NCI-H1417 treated with DMSO at 0.1 percent for 48 hours (cell line): ENCODE measurements at regions not wholly inside any gene's neighbourhood (a gene's known extent, or its start where the extent isn't known, plus 50 kb on each side); places are given as distances from the start of the nearest gene placed in this dataset.
"Not testable (repeated sequence)": the region's sequence is repeated elsewhere in the genome, so short reads cannot be mapped to it uniquely, and the experiment has no call there.

ENCODE experiments used
- DNase-seq: peaks from one replicate; lab custom pipeline; 2025; lab: John Stamatoyannopoulos, UW

DNA sequence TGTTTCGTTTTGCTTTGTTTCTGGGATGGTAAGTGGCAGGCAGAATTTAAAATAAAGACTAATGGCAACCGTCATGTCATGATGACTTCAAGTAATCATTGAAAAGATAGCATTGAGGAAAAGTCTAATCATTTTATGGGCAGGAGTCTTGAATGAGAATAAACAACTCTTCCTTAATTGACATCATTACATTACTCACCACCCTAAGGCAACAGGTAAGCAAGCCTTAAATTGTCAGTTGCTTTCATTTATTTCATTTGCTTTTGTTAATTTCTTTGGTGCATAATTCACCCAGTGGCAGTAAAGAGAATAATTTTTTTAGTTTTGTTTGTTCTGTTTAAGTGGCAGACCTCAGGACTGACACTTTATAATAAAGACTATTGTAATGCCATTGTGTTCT is 669.0 kb downstream of the RWDD3 start:
- peak; percentile 9 for DNase-seq

DNA sequence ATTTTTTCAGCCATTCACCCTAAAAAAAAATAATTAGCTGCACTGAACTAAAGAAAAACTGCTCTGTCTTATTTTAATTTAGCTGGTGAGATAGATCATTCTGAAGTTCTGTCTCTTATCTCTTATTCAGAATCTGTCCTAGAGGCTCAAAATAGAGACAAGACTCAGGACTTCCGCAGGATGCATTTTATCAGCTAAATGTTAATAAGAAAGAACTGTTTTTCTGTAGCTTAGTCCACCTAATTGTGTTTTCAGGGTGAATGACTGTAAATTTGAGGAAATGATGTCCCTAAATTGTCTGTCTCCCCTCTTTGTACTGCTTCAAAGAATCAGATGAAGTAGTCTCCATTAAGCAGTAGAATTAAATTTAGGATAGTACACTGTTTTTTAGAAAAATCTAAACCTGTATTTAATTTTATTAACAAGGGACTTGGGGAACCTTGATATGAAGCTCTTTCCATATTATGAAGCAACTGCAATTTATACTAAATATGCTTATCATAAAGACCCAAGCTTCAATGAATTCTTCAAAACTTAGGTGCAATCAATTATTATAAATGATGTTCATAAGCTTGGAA is 671.9 kb downstream of the RWDD3 start:
- DNase-seq, result no peak

DNA sequence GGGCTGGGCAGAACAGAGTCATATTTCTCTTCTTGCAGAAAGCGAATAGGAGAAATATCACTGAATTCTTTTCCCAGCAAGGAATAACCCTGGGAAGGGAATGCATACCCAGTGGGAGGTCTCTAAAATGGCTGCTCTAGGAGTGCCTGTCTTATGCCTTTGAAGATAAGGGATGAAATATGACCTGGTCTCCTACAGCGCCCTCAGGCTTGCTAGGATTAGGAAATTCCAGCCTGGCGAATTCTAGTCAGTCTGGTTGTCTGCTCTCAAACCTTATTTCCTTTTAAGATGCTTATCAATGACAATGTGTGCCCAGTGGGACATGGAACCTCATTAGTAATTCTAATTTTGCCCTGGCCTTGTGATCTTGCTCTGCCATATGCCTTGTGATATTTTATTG is 677.7 kb downstream of the RWDD3 start:
- not testable (repeated sequence) for DNase-seq

DNA sequence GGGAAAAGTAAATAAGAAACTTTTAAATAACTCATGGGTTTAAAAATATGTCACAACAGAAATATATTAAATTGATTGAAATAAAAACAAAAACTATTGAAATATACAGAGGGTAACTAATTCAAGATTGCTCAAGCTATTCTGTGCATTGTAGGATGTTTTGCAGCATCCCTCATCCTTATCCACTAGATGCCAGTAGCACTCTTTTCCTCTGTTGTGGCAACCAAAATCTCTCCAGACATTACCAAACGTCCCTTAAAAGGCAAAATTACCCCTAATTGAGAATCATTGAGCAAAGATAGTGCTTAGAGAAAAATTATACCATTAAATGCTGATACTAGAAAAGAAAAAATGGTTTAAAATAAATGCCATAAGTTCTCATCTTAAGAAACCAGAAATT is 682.6 kb downstream of the RWDD3 start:
- peak; percentile 26 for DNase-seq

DNA sequence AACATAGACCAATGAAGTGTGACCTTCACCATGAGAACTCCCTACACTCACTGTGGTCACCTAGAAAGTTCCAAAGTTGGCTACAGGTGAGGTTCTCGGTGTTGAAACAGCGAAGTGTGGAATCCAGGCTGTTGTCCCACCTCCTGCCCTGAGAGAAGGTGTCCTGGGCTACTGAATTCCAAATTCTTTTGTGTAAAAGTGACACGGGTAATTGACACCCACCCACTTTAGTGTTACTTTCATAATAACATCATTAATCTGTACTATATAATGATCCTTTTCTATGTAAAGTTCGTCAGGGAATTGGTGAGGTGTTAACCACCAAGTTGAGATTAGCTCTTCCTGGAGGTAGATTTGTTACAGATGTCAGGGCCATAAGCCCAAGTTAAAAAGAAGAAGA is 690.7 kb downstream of the RWDD3 start:
- DNase-seq, result no peak

DNA sequence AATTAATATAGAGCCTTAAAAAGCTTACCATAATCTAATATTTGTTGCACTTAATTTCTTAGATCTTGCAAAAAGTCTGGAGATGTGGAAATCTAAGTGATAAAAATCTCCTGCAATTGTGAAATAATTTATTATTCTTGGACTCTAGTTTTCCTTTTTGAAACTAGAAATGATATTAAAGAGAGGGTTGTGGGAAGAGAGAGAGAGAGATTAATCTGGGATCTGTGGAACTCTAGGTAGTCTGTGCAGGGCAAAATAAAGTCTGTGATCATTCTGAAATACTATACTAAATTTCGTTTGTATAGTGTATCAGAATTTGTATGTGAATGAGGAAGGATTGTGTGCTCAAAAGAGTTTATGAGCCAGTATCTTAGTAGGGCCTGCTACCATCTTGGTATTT is 692.3 kb downstream of the RWDD3 start:
- no peak for DNase-seq

DNA sequence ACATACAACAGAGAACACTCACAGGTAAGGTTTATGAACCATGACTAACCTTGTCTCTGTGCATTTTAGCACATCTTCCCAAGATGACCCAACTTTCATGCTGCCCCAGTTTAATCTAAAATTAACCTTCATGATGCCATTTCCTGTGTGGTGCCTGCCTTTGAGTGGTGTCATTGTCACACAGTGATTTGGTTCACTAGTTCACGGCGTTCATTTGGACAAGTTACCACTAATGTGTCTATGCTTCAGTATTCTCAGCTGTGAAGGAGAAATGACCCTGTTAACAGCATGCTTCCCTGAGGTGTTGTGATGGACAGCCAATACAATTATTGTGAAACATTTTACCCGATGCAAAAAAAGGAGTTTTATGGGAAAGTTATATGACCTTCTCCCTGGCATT is 693.1 kb downstream of the RWDD3 start:
- DNase-seq, result no peak

DNA sequence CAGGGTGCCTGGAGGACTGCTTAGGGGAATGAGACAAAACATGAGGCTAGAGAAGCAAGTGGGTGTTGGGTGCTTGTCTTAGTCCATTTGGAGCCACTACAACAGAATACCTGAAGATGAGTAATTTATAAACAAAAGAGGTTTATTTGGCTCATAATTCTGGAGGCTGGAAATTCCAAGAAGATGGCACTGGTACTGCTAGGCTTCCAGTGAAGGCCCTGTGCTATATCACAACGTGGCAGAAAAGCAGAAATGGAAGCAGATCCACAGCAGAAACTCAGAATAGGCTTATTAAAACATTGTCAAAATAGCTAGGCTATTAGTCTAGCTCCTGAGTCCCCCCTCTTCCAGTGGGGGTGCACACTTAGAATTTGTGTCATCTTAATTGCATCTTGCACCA is 701.7 kb downstream of the RWDD3 start:
- DNase-seq, result no peak

DNA sequence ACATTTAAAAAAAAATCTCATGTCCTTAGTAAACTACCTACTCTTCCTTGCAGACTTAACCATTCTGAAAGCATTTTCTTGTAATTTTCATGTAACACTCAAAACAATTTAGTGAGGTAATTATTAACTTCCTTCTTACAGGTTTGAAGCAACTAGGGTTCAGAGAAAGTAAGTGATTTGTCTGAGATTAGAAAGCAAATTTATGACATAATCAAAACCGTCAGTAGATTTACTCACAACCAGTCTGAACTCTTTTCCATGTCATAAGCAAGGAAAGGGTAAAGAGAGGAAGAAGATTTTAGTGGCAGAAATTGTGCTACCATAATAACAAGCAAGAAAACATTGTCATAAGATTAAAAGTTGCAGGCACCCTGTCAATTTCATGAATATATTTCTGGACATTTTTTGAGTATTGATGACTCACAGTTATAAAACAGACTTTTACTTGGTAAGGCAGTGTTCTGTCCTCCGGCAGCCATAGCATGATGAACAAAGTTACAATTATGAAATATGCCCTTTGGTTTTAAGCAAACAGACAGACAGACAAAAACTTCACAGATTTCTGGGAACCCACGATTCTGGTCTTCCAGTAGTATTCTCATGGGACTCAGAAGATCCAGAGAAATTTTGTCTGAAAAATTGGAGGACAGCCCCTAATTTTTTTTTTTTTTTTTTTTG is 707.2 kb downstream of the RWDD3 start:
- DNase-seq, result no peak

DNA sequence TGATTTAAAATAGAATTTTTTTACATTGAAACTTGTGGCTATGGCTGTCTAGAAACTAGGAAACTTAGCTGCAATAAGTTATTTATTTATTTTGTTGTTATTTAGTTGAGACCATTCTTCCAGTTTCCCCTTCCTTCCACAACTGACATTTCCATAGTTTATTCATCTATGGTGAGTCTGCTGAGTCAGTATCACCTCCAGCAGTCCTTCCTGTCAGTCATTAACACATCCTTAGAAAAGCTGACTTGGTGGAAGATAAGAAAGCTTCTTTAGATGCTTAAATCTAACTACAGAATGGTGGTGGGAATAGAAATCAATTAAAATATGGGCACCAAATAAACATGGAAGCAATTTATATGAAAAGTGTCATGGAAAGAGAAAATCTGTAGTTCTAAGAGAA is 714.0 kb downstream of the RWDD3 start:
- DNase-seq, result no peak

DNA sequence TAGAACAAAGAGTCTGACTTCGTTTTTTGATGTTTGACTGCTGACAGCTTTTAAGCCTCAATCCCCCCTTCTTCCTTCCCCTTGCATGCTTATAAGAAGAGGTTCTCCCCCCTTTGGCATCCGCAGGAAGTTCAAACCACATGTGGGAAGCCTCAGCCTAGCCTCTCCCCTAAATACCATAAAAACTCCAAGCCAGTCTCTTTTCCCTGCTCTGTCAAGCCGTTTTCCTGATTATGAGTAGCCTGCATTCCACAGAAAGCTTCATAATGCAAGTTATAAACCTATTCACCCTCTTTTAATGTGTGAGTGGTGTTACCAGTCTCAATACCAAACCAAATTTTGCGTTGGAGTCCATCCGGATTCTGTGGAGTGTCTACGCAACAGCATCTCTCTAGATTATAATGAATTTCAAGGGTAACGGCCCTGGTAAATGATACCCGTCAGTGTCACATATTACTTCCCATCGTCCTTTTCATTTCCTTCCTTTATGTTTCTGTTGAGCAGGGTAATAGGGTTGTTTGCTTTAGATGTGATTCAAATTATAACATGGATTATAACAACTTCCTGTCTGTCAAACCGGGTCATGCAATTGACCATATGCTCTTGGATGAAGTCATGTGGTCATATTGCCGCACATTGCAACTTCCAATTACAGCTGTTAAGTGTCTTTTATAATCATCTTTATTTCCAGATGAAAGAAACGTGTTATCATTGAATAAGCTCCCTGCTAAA is 717.5 kb downstream of the RWDD3 start:
- DNase-seq, result no peak

DNA sequence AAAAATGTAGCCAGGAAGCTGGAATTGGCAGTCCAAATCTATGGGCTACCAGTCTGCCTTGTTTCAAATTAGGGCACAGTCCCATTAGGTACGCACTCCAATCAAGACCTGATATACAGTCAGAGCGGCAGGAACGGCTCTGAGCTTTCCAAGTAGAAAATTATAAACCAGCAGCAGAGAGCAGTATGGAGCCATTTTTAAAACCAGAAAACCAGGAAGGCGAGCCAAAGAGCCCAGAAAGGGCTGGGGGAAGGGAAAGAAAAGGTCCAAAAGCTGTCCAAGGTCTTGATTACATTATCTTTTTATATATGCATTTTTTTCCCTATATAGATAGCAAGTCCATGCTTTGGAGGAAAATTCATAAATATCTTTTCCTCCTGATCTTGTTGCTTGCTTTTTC is 719.0 kb downstream of the RWDD3 start:
- DNase-seq, result peak; percentile 23

DNA sequence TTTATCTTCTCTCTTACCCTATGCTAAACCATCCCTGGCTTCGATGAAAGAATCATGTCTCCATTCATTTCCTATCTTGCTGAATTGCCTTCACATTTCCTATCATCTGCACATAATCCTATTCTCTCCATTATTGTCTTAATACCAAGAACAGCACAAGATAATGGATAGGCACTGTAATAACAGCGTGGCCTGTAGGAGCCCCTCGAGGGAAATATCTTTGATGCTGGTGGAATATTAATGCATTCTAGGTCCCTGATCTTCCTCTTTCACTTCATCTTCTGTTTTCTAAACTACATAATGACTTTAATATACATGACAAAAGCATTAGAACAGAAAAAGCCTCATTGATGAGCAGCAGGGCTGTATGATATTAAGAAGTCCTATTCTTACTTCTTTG is 720.6 kb downstream of the RWDD3 start:
- no peak for DNase-seq

DNA sequence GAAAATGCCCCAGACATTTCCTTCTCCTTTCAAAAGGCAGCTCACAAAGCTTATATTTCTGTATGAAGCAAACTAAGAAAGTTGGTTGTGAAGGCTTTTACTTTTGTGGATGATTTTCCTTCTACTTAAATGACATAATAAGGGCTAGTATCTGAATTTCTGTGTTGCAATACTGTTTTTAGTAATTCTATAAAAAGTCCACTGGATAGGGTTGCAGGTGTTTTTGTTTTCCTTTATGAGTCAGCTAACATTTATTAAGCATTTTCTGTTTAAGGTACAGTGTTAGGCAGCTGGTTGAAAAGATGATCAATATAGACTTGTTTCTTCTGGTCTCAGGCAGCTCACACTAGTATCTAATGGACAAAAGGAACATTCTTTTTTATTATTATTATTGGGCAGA is 722.2 kb downstream of the RWDD3 start:
- no peak for DNase-seq

DNA sequence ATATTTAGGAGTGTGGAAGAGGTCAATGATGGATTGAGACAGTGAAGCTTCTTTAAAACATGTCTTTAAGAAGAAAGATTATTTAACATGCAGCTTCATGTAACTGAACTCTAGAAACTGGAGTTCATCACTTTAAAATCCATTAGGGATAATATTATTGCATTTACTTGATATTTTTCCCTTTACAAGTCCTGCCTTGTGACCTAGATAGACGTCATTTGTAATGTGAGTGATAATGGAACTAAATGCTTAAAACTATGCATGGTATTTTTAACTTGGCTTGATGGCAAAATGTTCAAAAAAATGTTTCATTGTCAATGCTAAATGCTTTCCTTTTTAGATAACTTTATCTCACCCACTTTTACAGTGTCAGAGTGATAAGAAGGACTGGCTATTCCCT is 723.7 kb downstream of the RWDD3 start:
- DNase-seq, result no peak

DNA sequence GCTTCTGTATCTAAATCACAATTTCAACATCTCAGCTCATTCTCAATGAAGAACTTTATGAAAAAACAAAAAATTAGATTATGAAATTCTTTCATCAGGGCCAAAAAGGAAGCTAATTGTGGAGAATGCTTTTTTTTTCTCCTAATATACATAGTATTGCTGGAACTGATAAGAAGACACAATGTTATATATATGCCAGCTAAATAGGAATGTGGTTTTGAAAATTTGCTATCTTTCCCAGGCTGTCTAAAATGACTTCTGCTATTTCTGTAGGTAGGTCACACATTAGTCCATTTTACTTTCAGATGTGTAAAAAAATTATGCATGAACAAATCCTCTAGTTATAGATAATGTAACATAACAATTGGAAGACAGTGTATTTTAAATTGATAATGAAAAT is 732.9 kb downstream of the RWDD3 start:
- DNase-seq, result no peak

DNA sequence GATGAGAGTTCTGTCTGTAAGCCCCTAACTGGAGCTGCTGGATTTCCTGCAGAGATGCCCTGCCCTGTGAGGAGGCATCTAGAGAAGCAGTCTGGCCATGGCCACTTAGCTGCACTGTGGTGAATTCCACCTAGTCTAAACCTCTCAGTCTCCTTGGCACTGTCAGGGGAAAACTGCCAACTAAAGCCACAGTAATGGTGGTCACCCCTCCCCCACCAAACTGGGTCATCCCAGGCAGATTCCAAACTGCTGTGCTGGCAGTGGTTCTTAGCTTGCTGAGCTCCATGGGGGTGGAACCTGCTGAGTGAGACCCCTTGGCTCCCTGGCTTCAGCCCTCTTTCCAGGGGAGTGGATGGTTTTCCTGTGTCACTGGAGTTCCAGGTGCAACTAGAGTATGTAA is 740.6 kb downstream of the RWDD3 start:
- DNase-seq, result no peak

DNA sequence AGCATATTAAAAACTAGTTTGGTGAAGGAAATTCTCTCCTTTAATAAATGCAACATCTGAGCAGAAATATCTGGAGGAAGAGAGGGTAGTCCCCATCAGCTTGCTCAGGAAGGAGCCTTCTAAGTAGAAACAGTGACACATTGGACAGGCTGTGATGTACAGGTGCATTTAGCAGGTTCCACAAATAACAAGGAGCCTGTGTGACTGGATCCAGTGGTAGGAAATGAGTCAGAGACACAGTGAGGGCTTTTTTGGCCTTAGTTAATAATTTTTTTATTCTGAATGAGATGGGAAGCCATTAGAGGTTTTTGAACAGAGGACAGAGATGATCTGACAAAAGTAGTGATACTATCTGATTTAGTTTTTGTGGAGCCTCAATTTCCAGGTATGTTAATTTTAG is 738.9 kb upstream of the PTBP2 start:
- DNase-seq, result no peak

DNA sequence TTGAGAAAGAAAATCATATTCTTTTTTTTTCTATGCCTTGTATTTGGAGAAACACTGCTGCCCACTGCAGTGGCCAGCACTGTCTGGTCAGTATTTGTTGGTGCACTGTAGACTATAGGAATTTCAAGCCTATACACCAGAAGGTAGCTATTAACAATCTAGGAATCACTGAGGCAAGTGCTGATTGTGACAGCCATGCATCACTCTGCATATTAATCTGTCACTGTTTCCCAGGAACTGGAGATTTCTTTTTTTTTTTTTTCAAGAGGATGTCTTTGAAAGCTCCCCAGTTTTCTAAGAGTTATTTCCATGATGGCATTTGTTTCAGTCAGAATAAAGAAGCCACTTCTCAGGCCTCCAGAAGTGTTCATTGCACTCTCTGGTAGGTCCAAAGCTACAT is 737.8 kb upstream of the PTBP2 start:
- DNase-seq, result no peak

DNA sequence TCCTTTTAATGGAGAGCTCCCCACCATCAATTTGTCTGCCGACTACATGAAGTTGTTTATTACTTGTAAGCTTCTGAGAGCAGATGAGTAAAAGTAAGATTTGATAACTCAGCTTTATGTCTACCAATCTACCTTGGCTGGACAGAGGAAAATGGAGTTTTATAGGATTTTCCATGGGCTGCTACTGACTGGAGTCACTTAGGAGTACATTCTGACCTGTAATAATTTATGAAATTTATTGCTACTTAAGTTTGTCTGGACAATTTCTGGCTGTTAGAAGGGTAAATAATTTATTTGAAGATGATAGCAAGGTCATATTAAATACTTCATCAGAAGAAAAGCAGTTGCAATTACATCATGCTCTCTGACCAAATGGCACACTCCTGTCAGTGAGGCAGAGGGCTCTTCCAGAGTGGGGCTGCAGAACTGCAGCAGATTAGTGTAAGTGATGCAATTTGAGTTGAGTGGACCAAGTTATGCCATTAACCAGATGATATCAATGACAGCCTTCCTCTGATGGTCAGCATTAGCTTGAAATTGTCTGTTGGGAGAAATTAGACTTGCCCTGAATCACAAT is 736.7 kb upstream of the PTBP2 start:
- no peak for DNase-seq

DNA sequence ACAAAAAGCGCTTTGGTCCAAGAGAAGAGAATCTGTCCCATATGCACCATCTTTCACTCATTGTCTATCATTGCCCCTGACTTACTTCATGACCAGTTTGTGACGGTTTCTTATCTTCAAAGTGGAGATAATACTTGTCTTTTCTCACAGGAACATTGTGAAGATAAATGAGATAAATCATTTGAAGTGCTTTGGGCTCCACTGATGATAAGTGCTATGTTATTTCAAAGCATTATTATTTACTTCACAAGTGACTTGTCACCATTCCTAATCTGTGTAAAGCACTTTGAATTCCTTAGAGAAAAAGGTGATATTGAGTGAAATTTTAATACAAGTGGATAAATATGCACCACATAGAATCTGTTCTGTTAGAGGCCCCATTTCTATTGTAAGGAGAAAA is 731.6 kb upstream of the PTBP2 start:
- no peak for DNase-seq

DNA sequence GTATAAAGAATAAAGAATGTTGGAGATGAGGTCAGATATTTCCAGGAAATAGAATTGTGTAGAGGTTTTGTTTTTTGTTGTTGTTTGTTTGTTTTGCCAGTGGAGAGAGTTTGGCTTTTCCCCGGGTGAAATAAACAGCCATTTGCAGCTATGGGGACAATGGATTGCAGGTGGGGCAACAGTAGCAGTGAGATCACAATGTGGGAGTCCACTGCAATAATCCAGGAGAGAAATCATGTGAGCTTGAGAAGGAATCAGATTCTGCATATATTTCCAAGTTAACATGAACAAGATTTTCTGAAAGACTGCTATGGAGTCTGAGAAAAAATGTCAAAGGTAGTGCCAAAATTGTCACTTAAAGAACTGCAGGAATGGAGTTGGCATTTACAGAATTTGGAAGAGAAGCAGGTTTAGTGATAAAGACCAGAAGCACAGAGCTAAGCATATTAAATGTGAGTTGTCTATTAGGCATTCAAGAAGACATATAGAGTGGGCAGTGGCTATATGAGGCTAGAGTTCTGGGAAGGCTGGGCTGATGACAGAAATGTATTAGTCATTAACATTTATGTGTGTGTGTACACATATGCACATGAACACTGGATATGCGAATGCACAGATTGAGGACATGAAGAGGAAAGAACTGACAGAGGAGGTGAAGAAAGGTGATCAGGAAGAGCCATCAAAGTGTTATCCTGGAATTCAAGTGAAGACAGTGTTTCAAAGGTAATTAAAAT is 729.6 kb upstream of the PTBP2 start:
- DNase-seq, result no peak

DNA sequence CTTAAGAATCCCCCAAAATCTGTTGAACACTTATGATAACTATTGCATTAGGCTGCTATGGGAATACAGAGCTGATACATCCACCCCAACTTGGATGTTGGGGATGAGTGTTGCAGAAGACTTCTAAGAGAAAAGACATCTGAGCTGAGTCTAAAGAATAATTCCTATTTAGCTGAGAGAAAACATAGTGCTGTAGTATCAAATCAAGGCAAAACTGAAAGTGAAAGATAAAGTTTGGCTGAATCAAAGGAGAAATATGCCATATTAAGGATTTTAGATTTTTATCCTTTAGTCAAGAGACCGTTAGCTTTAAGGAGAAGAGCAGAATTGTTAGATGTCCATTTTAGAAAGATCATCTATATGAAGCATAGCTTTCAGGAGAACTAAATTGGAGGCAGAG is 726.9 kb upstream of the PTBP2 start:
- no peak for DNase-seq
